HG02588 (cell line): ENCODE measurements at regions not wholly inside any gene's neighbourhood (a gene's known extent, or its start where the extent isn't known, plus 50 kb on each side); places are given as distances from the start of the nearest gene placed in this dataset.

ENCODE experiments used
- ATAC-seq: cut with Tn5 transposase; IDR thresholded peaks from one replicate; pipeline ENCODE4 v1.9.1; 2021; ENCODE audit warnings: mild to moderate bottlenecking, moderate library complexity; ENCODE audit not compliant: unreplicated experiment

DNA sequence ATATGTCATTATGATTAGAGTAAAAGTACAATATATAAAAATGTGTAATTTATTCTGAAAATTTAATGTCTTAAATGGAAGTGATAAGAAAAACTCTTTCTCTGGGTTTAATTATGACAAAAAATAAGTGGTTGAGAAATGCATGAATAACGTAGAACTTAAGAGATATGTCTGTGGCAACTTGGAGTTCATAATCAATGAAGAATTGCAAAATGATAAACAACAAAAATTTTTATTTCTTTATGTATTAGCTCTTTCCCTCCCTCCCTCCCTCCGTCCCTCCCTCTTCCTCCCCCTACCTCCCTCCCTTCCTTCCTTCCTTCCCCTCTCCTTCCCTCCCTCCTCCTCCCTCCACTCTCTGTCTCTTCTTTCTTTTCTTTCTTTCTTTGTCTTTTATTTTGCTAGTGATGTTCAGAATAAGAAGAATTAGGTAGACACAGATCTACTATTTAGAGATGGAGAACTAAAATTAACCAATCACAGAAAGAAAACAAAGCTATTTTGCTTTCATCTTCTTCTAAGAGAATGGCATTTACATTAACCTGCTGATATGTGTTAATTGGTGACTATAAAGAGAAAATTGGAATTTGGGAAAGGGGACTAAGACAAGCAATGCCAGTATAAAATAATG is 96.3 kb upstream of the PDC start:
- no peak for ATAC-seq

DNA sequence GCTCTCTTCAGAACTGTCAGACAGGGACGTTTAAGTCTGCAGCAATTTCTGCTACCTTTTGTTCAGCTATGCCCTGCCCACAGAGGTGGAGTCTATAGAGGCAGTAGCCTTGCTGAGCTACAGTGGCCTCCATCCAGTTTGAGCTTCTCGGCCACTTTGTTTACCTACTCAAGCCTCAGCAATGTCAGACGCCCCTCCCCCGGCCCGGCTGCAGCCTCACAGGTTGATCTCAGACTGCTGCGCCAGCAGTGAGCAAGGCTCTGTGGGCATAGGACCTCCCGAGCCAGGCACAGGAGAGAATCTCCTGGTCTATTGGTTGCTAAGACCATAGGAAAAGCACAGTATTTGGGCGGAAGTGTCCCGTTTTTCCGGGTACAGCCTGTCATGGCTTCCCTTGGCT is 89.9 kb upstream of the PDC start:
- ATAC-seq = no peak

DNA sequence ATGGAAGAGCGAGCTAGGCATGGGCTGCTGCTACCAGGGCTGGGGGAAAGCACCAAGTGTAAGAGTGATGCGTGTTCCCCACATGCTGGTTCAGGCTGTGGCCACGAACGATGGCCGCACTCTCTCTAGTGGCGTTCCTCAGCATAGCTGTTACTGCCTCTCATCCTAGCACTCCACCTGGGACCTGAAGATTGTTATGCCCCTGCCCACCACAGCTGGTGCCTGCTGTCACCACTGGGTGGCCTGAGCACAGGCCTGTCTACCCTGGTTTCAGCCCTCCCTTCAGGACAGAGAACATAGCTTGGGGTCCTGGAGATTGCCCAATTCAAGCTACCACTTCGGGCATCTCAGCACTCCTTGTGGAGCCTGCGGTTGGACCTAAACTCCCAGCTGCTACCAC is 80.1 kb upstream of the PDC start:
- no peak for ATAC-seq

DNA sequence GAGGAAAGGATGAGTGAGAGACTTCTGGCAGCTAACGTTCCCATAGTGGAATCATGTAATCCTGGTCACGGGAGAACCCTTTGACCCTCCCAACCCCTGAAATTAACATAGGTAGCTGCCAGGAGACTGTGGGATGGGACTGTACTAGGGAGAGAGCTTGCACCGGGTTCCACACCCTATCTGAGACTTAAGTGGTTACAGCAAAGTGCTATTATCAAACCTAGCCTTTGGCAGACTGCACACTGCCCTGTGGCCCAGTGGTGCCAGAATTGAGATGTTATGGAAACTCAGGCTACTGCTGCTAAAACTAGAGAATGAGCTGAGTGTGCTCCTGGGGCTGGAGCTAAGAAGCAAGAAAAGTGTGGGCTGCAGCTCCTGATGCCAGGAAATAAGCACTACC is 79.6 kb upstream of the PDC start:
- ATAC-seq = no peak

DNA sequence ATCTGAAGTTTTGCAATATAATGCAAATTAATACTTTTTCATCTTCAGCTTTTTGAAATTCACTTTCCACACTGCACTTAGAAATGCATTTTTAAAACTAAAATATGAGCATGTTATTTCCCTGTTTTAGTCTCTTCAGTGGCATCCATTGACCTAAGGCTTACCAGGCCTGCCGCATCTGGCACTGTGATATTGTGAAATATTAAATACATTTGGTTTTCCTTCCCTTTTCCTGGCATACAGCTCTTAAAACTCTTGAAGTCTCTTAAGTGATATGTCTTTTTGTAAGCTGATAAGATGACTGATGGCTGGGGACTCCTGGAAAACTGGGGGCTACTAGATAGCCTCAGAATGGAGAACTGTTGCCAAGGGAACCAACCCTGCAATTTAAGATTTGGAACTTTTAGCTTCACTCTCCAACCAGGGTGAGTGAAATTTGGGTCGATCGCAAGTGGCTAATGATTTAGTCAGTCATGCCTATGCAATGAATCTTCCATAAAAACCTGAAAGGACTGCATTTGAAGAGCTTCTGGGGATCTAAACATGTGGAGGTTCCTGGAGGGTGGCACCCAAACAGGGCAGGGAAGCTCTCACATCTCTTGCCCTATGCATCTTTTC is 75.5 kb upstream of the PDC start:
- no peak for ATAC-seq

DNA sequence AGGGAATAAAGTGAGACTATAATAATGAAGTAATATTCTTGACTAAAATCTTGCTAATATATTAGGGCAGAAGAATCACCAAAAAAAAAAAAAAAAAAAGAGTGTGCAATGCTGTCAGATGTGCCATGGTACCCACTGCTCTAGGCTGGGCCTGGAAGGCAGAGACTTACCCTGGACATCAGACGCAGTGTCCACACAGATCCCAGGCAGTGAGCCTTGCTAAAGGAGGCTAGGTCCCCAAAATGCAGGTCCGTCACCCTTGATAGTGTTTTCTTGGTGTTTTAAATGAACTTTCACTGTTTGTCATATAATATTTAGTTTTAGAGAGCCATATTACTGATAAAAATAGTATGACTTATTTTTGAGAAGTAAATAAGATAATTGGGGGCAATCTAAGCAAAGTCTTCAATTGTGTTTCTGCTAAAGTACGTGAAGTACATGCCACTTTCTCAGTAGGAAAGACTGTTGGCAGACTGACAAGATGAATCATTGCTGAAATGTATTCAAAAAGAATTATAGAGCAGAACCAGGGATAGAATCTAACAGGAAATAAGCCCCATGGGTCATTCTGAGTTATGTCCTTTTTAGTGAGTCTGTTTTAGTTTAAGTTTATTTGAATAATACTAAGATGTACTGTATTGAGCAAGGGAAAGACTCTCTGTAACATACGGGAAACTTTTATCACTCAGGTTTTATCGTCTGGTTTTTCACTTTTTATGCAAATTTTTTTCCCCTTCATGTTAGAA is 74.6 kb upstream of the PDC start:
- ATAC-seq = no peak

DNA sequence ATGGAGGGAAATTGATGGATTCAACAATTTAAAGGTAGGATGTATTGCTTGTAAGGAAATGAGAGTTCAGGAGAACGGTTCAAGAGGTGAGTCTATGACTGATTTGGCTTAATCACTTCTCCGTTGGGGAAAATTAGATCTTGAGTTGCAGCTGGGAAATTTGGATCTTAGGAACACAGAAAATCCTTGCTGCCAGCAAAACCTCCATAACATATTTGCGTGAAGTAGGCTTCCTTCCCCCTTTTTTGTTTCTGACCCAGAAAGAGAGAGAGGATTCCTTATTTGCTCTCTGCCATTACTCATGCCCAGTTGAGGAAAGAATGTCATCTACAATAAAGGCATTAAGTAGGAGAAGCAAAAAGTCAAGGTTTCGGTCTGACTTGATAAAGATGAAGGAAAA is 73.5 kb upstream of the PDC start:
- no peak for ATAC-seq

DNA sequence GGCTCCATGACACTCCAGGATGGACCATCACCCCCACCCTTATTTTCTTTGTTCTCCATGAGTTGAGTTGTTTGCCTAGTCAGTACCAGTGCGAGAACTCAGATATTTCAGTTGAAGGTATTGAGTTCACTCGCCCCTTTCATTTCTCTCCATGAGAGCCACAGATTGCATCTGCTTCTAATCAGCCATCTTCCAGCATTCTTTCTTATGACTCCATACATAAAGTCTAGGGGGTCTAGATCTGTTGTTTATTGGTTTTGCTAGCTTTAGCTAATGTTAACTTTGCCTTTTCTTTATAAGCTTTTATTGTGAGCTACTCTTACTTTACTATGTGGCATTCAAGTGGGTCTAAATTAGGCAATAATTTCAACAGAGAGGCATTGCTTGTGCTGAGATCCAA is 71.6 kb upstream of the PDC start:
- ATAC-seq = no peak

DNA sequence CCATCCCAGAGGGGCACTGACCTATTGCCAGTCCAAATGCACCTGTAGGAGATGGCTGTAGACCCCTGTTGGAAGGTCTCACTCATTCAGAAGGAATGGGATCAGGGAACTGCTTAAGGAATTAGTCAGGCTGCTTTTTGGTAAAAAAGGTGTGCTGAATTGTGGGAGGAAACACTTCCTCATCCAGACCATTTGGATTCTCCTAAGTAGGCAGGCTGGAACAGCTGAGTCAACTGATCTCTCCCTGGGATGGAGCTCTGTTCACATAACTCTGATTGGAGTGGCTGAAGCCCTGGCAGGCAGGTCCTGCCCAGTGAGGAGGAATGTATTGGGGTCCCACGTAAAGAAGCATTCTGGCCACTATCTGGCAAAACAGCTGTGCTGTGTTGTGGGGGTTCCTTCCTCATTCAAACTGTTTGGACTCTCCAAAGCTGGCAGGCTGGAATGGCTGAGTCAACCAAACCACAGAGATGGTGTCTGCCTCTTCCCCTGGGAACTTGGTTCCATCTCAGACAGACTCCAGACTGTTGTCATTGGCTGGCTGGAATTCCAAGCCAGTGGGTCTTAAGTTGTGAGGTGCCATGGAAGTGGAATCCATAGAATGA is 70.7 kb upstream of the PDC start:
- no peak for ATAC-seq

DNA sequence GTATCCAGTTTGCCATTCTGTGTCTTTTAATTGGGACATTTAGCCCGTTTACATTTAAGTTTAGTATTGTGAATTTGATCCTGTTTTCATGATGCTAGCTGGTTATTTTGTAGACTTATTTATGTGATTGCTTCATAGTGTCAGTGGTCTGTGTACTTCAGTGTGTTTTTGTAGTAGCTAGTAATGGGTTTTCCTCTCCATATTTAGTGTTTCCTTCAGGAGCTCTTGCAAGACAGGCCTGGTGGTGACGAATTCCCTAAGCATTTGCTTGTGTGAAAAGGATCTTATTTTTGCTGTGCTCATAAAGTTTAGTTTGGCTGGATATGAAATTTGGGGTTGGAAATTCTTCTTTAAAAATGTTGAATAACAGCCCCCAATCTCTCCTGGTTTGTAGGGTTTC is 69.2 kb upstream of the PDC start:
- no peak for ATAC-seq

DNA sequence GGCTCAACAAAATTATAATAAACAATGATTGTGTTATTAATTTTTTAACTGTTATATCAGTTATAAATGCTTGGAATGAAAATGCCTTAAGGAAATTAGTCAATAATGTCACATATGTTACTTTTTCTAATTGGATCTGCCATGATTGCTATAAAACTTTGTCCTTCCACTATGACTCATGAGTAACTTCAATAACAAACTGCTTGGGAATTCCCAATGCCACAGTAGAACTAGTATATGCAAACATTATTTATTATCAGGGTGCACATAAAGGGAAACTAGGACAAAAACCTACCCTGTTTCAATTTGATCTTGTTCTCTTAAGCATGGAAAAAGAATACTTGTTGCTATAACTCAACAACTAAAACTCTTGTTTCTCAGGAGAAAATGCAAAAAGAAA is 59.1 kb upstream of the PDC start:
- ATAC-seq = no peak

DNA sequence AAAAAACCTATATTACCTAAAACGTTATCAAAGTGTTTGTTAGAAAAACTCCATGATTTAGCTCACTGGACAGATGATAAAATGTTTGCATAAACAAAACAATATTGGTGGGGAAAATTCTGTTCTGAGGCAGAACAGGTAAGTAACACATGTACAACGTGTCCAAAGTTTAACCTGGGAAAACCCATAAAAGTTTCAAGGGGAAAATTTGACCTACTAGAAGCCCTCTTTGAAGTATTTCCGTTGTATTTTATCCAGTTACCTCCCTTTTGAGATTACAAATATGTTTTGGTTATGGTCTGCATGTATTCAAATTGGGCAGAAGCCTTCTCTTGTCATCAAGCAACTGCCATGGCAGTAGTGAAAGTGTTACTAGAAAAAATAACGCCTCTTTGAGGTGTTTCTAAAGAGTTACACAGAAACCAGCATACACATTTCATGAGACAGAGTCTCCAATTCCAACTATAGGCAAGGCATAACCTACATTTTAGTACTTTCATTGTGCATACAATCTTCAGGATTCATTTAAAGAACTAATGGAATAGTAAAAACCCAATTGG is 58.0 kb upstream of the PDC start:
- ATAC-seq = peak; percentile 77

DNA sequence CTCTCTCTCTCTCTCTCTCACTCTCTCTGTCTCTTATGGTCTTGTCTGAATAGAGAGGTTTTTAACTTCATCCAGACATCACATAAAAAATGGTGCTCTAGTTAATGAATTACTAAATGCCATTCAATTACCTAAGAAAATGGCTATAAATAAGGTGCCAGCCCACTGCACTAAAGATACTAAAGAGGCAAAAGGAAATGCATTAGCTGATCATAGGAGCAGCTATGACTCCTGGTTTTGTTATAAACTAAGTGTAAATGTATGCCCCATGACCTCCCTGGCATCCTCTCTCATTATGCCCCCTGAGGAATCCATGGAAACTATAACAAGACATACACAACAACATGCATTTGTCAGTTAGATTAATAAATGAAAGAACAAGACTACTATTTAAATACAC is 57.5 kb upstream of the PDC start:
- ATAC-seq = peak; percentile 21

DNA sequence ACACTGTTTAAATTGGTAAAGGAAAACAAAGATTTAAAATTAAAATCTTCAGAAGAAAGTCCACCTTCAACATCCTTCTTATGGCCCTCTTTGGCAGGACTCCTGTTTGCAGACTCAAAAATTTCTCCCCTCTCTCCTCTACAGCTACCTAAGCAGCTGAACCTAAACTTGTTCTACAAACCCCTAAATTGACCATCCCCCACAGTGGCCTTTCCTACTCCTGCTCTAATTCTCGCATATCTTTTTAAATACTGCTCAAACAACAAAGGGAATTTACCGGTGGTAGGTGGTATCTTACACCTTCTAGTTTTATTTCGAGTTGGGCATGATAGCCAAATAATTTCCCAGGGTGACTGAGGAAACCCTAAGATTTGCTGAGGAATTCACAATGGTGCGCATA is 53.5 kb upstream of the PDC start:
- no peak for ATAC-seq

DNA sequence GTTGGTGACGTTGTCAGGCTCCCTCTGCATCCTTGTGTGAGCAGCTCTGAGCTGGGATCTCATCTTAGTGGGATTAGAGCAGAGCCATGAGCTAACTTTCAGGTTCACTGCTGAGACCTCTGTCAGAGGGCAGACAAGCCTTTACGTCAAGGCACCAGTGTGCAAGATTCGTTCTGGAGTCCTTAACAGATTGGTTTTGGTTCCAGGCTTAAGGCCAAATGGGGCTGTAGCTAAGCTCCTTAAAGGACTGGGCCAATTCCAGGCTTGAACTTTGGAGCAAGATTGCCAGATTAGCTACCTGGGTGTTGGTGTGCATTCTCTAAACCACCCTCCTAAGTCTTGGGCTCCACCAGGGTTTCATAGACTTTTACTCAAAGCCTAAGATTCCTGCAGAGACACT is 52.6 kb upstream of the PDC start:
- no peak for ATAC-seq

DNA sequence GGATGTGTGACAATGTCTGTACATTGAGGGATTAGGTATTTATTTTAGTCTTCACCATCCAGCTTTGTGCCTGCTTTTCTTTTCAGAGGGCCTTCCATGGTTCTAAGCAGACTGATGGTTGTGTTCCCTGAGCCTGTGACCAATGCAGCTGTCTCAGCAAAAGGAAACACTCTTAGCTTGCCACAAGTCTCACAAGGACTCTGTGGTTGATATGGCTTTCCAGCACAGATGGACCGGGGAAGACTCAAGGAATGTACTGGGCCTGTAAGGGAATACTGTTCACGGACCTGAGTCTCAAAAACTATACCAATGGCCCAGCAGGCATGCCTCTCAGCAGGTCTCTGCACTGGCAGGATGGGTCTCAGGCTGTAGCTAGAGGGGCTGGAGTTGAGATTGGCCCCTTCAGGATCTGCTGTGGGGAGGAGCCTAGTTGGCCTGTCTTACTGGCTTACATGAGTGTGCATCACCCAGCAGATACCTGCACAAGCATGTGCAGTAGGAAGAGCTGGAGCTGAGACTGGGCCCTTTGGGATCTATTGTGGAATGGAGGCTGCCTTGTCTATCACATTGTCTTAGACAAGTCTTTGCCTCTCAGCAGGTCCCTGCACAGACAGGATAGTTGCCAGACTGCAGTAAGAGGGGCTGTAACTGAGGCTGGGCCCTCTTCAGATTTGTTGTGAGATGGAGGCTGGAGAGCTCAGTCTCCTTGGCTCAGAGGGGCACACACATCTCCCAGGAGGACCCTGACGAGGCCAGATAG is 52.0 kb upstream of the PDC start:
- ATAC-seq = peak; percentile 8

DNA sequence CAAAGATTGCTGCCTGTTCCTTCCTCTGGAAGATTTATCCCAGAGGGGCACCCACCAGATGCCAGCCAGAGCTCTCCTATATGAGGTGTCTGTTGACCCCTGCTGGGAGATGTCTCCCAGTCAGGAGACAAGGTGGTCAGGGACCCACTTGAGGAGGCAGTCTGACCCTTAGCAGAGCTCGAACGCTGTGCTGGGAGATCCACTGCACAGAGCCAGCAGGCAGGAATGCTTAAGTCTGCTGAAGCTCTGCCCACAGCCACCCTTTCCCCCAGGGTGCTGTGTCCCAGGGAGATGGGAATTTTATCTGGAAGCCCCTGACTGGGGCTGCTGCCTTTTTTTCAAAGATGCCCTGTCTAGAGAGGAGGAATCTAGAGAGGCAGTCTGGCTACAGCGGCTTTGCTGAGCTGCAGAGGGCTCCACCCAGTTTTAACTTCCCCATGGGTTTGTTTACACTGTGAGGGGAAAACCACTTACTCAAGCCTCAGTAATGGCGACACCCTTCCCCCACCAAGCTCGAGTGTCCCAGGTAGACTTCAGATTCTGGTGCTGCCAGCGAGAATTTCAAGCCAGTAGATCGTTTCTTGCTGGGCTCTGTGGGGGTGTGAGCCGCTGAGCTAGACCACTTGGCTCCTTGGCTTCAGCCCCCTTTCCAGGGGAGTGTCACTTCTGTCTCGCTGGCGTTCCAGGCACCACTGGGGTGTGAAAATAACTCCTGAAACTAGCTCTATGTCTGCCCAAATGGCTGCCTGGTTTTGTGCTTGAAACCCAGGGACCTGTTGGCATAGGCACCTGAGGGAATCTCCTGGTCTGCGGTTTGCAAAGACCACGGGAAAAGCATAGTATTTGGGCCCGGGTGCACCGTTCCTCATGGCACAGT is 51.1 kb upstream of the PDC start:
- peak; percentile 97 for ATAC-seq
